Fibroblast of lung (primary cell): ENCODE measurements at regions not wholly inside any gene's neighbourhood (a gene's known extent, or its start where the extent isn't known, plus 50 kb on each side); places are given as distances from the start of the nearest gene placed in this dataset.
A peak's percentile ranks its signal among the peaks of the same experiment; 100 is the strongest.

Experiments
- DNase-seq, 2 donors: peaks; one replicate each; pipeline versions ENCODE4 v3.0.0 to v3.0.0-alpha.2; 2010; ENCODE audit warnings: low read depth in 2 of 2
- H2AFZ ChIP-seq: 2 replicates; pipeline ENCODE4 v1.5.1; 2012; ENCODE audit warnings: low read length, control low read depth, inconsistent platforms
- H3K27ac ChIP-seq: 2 replicates; pipeline ENCODE4 v1.5.1; 2011; ENCODE audit warnings: low read length, control low read depth; ENCODE audit not compliant: insufficient read depth
- H3K27me3 ChIP-seq: 2 replicates; pipeline ENCODE4 v1.5.1; 2011; ENCODE audit warnings: mild to moderate bottlenecking, low read length; ENCODE audit not compliant: control insufficient read depth, insufficient read depth
- H3K36me3 ChIP-seq: 2 replicates; pipeline ENCODE4 v1.5.1; 2011; ENCODE audit warnings: low read length; ENCODE audit not compliant: control insufficient read depth, insufficient read depth
- H3K4me1 ChIP-seq: 2 replicates; pipeline ENCODE4 v1.5.1; 2011; ENCODE audit warnings: low read length; ENCODE audit not compliant: control insufficient read depth, insufficient read depth; ENCODE audit errors: extremely low read depth
- H3K4me2 ChIP-seq: 2 replicates; pipeline ENCODE4 v1.5.1; 2011; ENCODE audit warnings: low read length, control low read depth; ENCODE audit not compliant: insufficient read depth; ENCODE audit errors: extremely low read depth
- H3K4me3 ChIP-seq, 4 experiments: fragments of 200-600 bp in 1 of 4; sonication (generic) in 1 of 4; replicated peaks in 1 of 4; 2 replicates each; pipeline ENCODE4 v1.5.1; 2011 to 2016; ENCODE audit warnings: low read length in 4 of 4, low read depth in 3 of 4, mild to moderate bottlenecking in 3 of 4, control low read depth in 2 of 4, inconsistent platforms in 1 of 4, mixed read lengths in 1 of 4; ENCODE audit not compliant: insufficient read depth in 1 of 4; ENCODE audit errors: control extremely low read depth in 1 of 4
- H3K79me2 ChIP-seq: 2 replicates; pipeline ENCODE4 v1.5.1; 2012; ENCODE audit warnings: mild to moderate bottlenecking, low read length, inconsistent platforms; ENCODE audit not compliant: control insufficient read depth, insufficient read depth
- H3K9ac ChIP-seq: 2 replicates; pipeline ENCODE4 v1.5.1; 2011; ENCODE audit warnings: mild to moderate bottlenecking, low read length, control low read depth; ENCODE audit not compliant: insufficient read depth
- H3K9me3 ChIP-seq: 2 replicates; pipeline ENCODE4 v1.5.1; 2012; ENCODE audit warnings: low read depth, low read length; ENCODE audit not compliant: control insufficient read depth, insufficient read depth
- H4K20me1 ChIP-seq: 2 replicates; pipeline ENCODE4 v1.5.1; 2011; ENCODE audit warnings: low read length; ENCODE audit not compliant: control insufficient read depth, insufficient read depth; ENCODE audit errors: extremely low read depth
- CTCF ChIP-seq, 2 donors: IDR thresholded peaks in 1 of 2; conservative IDR thresholded peaks in 1 of 2; 1 replicate in 1 of 2; 2 replicates in 1 of 2; pipeline ENCODE4 v1.5.1; 2011 to 2012; ENCODE audit warnings: low read length in 2 of 2, control low read depth in 1 of 2, inconsistent platforms in 1 of 2, low read depth in 1 of 2, mild to moderate bottlenecking in 1 of 2
- EZH2 ChIP-seq: IDR thresholded peaks from 2 replicates; pipeline ENCODE4 v1.5.1; 2012; ENCODE audit warnings: low read length, control low read depth, mild to moderate bottlenecking; ENCODE audit errors: missing control alignments

DNA sequence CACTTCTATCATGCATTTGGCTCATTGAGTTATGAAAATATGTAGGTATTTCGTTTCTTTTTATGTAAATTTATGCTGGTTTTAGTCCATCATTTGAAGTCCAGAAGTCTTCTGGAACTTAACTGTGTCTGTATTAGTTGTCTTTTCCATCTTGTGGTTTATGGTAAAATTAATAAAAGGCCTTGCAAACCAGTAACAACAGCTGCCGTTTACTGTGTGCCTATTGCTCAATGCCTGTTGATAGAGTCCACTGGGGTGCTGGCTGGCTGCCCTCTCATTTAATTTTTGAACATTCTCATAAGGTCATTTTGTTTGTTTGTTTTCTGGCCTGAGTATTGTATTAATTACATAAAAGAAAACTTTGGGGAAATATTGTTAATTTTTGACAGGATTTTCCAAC is 98.0 kb downstream of the NAA11 start:
- Histone ChIP-seq H3K9me3 (no peaks in the 10 kb centered on the region), H3K4me2 (no peak overlapping the region), H3K4me1 (no peaks in the 10 kb centered on the region), H3K36me3 (no peaks in the 10 kb centered on the region), H2AFZ (no peak overlapping the region), H4K20me1 (no peaks in the 10 kb centered on the region), H3K79me2 (no peaks in the 10 kb centered on the region), H3K4me3 (no peak overlapping the region), H3K27ac (no peak overlapping the region), H3K9ac (no peak overlapping the region), H3K27me3 (no peaks in the 10 kb centered on the region)
- TF ChIP-seq CTCF (conservative IDR thresholded peaks at IDR 0.05 in 1 of 2, IDR thresholded peaks at IDR 0.05 in 1 of 2; ENCODE audit: low read depth in 1 of 2, low read length in 2 of 2) (no peak), EZH2 (no peak)
- peak in 1 of 2 donors; percentile 76 for DNase-seq

DNA sequence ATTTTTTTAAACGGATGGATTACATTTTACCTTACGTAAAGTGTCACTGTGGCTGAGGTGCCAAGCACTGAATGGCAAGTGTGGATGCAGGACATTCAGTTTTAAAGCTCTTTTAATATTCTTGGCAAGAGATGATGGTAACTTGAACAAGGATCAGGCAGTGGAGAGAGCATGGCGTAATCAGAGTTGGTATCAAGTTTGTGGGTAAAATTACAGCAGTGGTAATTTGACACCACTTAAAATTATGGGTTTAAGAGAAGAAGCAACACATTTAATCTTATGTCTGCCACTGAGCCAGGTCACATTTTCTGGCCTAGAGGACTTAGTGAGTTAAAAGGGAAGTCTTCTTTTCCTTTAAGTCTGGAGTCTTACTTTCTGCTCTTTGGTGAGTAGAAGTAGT is 100.5 kb downstream of the NAA11 start:
- no peak for TF ChIP-seq CTCF (conservative IDR thresholded peaks at IDR 0.05 in 1 of 2, IDR thresholded peaks at IDR 0.05 in 1 of 2; ENCODE audit: low read depth in 1 of 2, low read length in 2 of 2)
- no peak for TF ChIP-seq EZH2
- Histone ChIP-seq H3K27ac (no peak overlapping the region), H3K27me3 (no peaks in the 10 kb centered on the region), H3K4me1 (no peaks in the 10 kb centered on the region), H3K9me3 (no peaks in the 10 kb centered on the region), H3K9ac (no peak overlapping the region), H3K4me3 (no peak overlapping the region), H3K36me3 (no peaks in the 10 kb centered on the region), H2AFZ (no peak overlapping the region), H3K4me2 (no peak overlapping the region), H4K20me1 (no peaks in the 10 kb centered on the region), H3K79me2 (no peaks in the 10 kb centered on the region)
- peak in 1 of 2 donors; percentile 53 for DNase-seq

GRCh38 chr4:79224777-79225104 is 101.1 kb downstream of the NAA11 start:
- Histone ChIP-seq H4K20me1 (no peaks in the 10 kb centered on the region), H3K9me3 (no peaks in the 10 kb centered on the region), H3K27ac (no peak overlapping the region), H3K4me1 (no peaks in the 10 kb centered on the region), H3K27me3 (no peaks in the 10 kb centered on the region), H3K36me3 (no peaks in the 10 kb centered on the region), H3K4me3 (no peak overlapping the region), H3K4me2 (no peak overlapping the region), H2AFZ (no peak overlapping the region), H3K9ac (no peak overlapping the region), H3K79me2 (no peaks in the 10 kb centered on the region)
- no peak for DNase-seq
- TF ChIP-seq EZH2 (no peak), CTCF (conservative IDR thresholded peaks at IDR 0.05 in 1 of 2, IDR thresholded peaks at IDR 0.05 in 1 of 2; ENCODE audit: low read depth in 1 of 2, low read length in 2 of 2) (no peak)
